Sigmoid colon (tissue), 6 donors: ENCODE measurements at regions not wholly inside any gene's neighbourhood (a gene's known extent, or its start where the extent isn't known, plus 50 kb on each side); places are given as distances from the start of the nearest gene placed in this dataset.

ENCODE experiments used
- DNase-seq: peaks from one replicate; pipeline ENCODE4 v3.0.0-alpha.2; 2019
- H3K27ac ChIP-seq, 4 donors: fragments of 200-600 bp; sonication (generic); one replicate each; pipeline ENCODE4 v1.5.1; 2016 to 2019; ENCODE audit warnings: mild to moderate bottlenecking in 1 of 4
- H3K27me3 ChIP-seq, 3 donors: fragments of 200-600 bp; sonication (generic); one replicate each; pipeline ENCODE4 v1.5.1; 2019; ENCODE audit warnings: mild to moderate bottlenecking in 1 of 3
- H3K36me3 ChIP-seq, 4 donors: fragments of 200-600 bp; sonication (generic); one replicate each; pipeline ENCODE4 v1.5.1; 2016 to 2019
- H3K4me1 ChIP-seq, 4 donors: fragments of 200-600 bp; sonication (generic); one replicate each; pipeline ENCODE4 v1.5.1; 2017 to 2019
- H3K4me3 ChIP-seq, 4 donors: fragments of 200-600 bp; sonication (generic); one replicate each; pipeline ENCODE4 v1.5.1; 2017 to 2019; ENCODE audit warnings: mild to moderate bottlenecking in 2 of 4, moderate library complexity in 1 of 4
- H3K9me3 ChIP-seq, 4 donors: fragments of 200-600 bp in 3 of 4; sonication (generic) in 3 of 4; one replicate each; pipeline versions ENCODE4 v1.5.1 to v1.6.1; 2013 to 2019
- CTCF ChIP-seq, 4 experiments: fragments of 450-650 bp in 3 of 4; fragments of 200-600 bp in 1 of 4; IDR thresholded peaks; one replicate each; pipeline ENCODE4 v1.5.1; 2016 to 2019; ENCODE audit warnings: antibody characterized with exemption in 4 of 4, mild to moderate bottlenecking in 3 of 4, moderate library complexity in 2 of 4
- EP300 ChIP-seq, 4 donors: sonication (generic); formaldehyde crosslinking; IDR thresholded peaks; one replicate each; pipeline ENCODE4 v1.6.1; 2017; ENCODE audit warnings: antibody characterized with exemption in 4 of 4
- POLR2A ChIP-seq, 2 donors: fragments of 450-650 bp; IDR thresholded peaks; one replicate each; pipeline ENCODE4 v1.6.1; 2016; ENCODE audit warnings: antibody characterized with exemption in 2 of 2, mild to moderate bottlenecking in 2 of 2, moderate library complexity in 2 of 2
- POLR2AphosphoS5 ChIP-seq, 4 donors: sonication (generic); formaldehyde crosslinking; IDR thresholded peaks; one replicate each; pipeline ENCODE4 v1.6.1; 2017; ENCODE audit warnings: antibody characterized with exemption in 4 of 4
- WGBS, 2 donors: extraction: QIAGEN DNeasy Blood & Tissue Kit; methylation state at CpG; one replicate each; pipeline ENCODE4 v1.1.7; 2013; 5-methylcytosine and 5-hydroxymethylcytosine counted together
- intact Hi-C: fragments of 100-400 bp; cut with DNase I; formaldehyde crosslinking; loops from one replicate; pipeline ENCODE4 v1.15.1; 2023
- donor health status: healthy with polysubstance abuse.
- donor health status: healthy.

GRCh38 chr4:151569650-151570049 is 160.7 kb downstream of the FHIP1A start:
- TF ChIP-seq EP300 (IDR thresholded peaks at IDR 0.05) (no peak), POLR2AphosphoS5 (IDR thresholded peaks at IDR 0.05) (no peak), POLR2A (IDR thresholded peaks at IDR 0.05) (no peak), CTCF (IDR thresholded peaks at IDR 0.05) (no peak)
- H3K4me3 ChIP-seq: no peak overlapping the region
- no peaks in the 10 kb centered on the region for H3K27me3 ChIP-seq
- H3K36me3 ChIP-seq: no peaks in the 10 kb centered on the region
- DNase-seq: no peak
- intact Hi-C loops: no loop called here
- H3K27ac ChIP-seq: no peak overlapping the region
- no peaks in the 10 kb centered on the region for H3K9me3 ChIP-seq
- H3K4me1 ChIP-seq: no peaks in the 10 kb centered on the region

GRCh38 chr4:151573474-151573873 is 164.5 kb downstream of the FHIP1A start:
- no peak overlapping the region for H3K4me3 ChIP-seq
- no peak for DNase-seq
- H3K36me3 ChIP-seq: no peaks in the 10 kb centered on the region
- intact Hi-C loops: no loop called here
- 71 to 87% methylated on average over 2 of the region's 2 CpGs for WGBS, 2 donors
- no peak for TF ChIP-seq POLR2AphosphoS5 (IDR thresholded peaks at IDR 0.05)
- no peak for TF ChIP-seq CTCF (IDR thresholded peaks at IDR 0.05)
- H3K27me3 ChIP-seq: no peaks in the 10 kb centered on the region
- H3K9me3 ChIP-seq: no peaks in the 10 kb centered on the region
- no peak overlapping the region for H3K27ac ChIP-seq
- no peaks in the 10 kb centered on the region for H3K4me1 ChIP-seq

GRCh38 chr4:151573945-151574344 is 165.0 kb downstream of the FHIP1A start:
- H3K27me3 ChIP-seq: no peaks in the 10 kb centered on the region
- intact Hi-C loops: no loop called here
- TF ChIP-seq POLR2AphosphoS5 (IDR thresholded peaks at IDR 0.05): no peak
- no peak for TF ChIP-seq POLR2A (IDR thresholded peaks at IDR 0.05)
- TF ChIP-seq EP300 (IDR thresholded peaks at IDR 0.05): no peak
- TF ChIP-seq CTCF (IDR thresholded peaks at IDR 0.05): no peak
- no peaks in the 10 kb centered on the region for H3K9me3 ChIP-seq
- no peaks in the 10 kb centered on the region for H3K4me1 ChIP-seq
- no peak for DNase-seq
- no peak overlapping the region for H3K27ac ChIP-seq
- H3K36me3 ChIP-seq: no peaks in the 10 kb centered on the region
- H3K4me3 ChIP-seq: no peak overlapping the region
- 15 to 70% methylated on average over 1 of the region's 1 CpG for WGBS, 2 donors

- no peak overlapping the region for H3K27ac ChIP-seq
- H3K4me3 ChIP-seq: no peak overlapping the region
- no peaks in the 10 kb centered on the region for H3K4me1 ChIP-seq
- DNase-seq: no peak
- no peaks in the 10 kb centered on the region for H3K27me3 ChIP-seq
- no peak for TF ChIP-seq POLR2AphosphoS5 (IDR thresholded peaks at IDR 0.05)
- no peak for TF ChIP-seq EP300 (IDR thresholded peaks at IDR 0.05)
- TF ChIP-seq CTCF (IDR thresholded peaks at IDR 0.05): no peak
- no peak for TF ChIP-seq POLR2A (IDR thresholded peaks at IDR 0.05)
- H3K36me3 ChIP-seq: no peaks in the 10 kb centered on the region
- no peaks in the 10 kb centered on the region for H3K9me3 ChIP-seq
- intact Hi-C loops: no loop called here
Observed at GRCh38 chr4:151574968-151575367, 166.0 kb downstream of the FHIP1A start.

GRCh38 chr4:151575646-151576045 is 166.7 kb downstream of the FHIP1A start:
- H3K27me3 ChIP-seq: no peaks in the 10 kb centered on the region
- no peaks in the 10 kb centered on the region for H3K36me3 ChIP-seq
- whole genome bisulfite sequencing, 2 donors: 83 to 86% methylated on average over 3 of the region's 3 CpGs
- no peak overlapping the region for H3K27ac ChIP-seq
- H3K4me3 ChIP-seq: no peak overlapping the region
- no peak for DNase-seq
- H3K4me1 ChIP-seq: no peaks in the 10 kb centered on the region
- H3K9me3 ChIP-seq: no peaks in the 10 kb centered on the region
- TF ChIP-seq POLR2A (IDR thresholded peaks at IDR 0.05) (no peak), EP300 (IDR thresholded peaks at IDR 0.05) (no peak), CTCF (IDR thresholded peaks at IDR 0.05) (no peak), POLR2AphosphoS5 (IDR thresholded peaks at IDR 0.05) (no peak)
- intact Hi-C loops: no loop called here
